IMR-90 (cell line): ENCODE measurements at regions not wholly inside any gene's neighbourhood (a gene's known extent, or its start where the extent isn't known, plus 50 kb on each side); places are given as distances from the start of the nearest gene placed in this dataset.

Experiments used
- ATAC-seq: fragments of 200-7000 bp; cut with Tn5 transposase; 2 replicates; pipeline ENCODE4 v1.9.1; 2020; ENCODE audit warnings: low read depth, mild to moderate bottlenecking, moderate library complexity
- BruUV-seq: library from RNA; stranded (reverse); fragments of 400-500 nt; replicated peaks from 2 replicates; lab custom pipeline; 2021; lab: Mats Ljungman, UMichigan
- CTCF ChIA-PET: fragments of 300-600 bp; formaldehyde crosslinking; extraction: SDS; loops from one replicate; lab custom pipeline; 2021; ENCODE audit warnings: antibody characterized with exemption; lab: Yijun Ruan, JAX
- POLR2A ChIA-PET: fragments of 300-600 bp; sonication (Branson Sonifier 250); formaldehyde crosslinking; loops from one replicate; lab custom pipeline; 2022; ENCODE audit warnings: antibody characterized with exemption; ENCODE audit not compliant: unreplicated experiment; lab: Charles Lee
- DNase-seq: peaks from one replicate; pipeline ENCODE4 v3.0.0; 2013
- H2AFZ ChIP-seq: replicated peaks from 2 replicates; pipeline ENCODE3; 2013; ENCODE audit warnings: low read length, mild to moderate bottlenecking; ENCODE audit not compliant: poor library complexity
- H2AK5ac ChIP-seq: 2 replicates; pipeline ENCODE4 v1.6.1; 2013; ENCODE audit warnings: low read depth, low read length, inconsistent platforms
- H2AK9ac ChIP-seq: replicated peaks from 2 replicates; pipeline ENCODE3; 2013; ENCODE audit warnings: mild to moderate bottlenecking, low read depth, low read length, moderate library complexity; ENCODE audit not compliant: poor library complexity
- H2BK120ac ChIP-seq: 2 replicates; pipeline ENCODE4 v1.6.1; 2013; ENCODE audit warnings: low read depth, low read length, inconsistent platforms
- H2BK15ac ChIP-seq: 3 replicates; pipeline ENCODE4 v1.6.1; 2013; ENCODE audit warnings: low read depth, low read length, inconsistent platforms
- H2BK20ac ChIP-seq: 2 replicates; pipeline ENCODE4 v1.6.1; 2013; ENCODE audit warnings: low read depth, mild to moderate bottlenecking, inconsistent platforms, low read length, moderate library complexity
- H2BK5ac ChIP-seq: 2 replicates; pipeline ENCODE4 v1.6.1; 2013; ENCODE audit warnings: mild to moderate bottlenecking, low read depth, low read length, inconsistent platforms; ENCODE audit not compliant: poor library complexity, severe bottlenecking
- H3K14ac ChIP-seq: replicated peaks from 2 replicates; pipeline ENCODE4 v1.6.1; 2013; ENCODE audit warnings: low read depth, low read length, inconsistent platforms
- H3K18ac ChIP-seq: 2 replicates; pipeline ENCODE4 v1.6.1; 2013; ENCODE audit warnings: low read depth, low read length, control low read depth
- H3K23ac ChIP-seq: 2 replicates; pipeline ENCODE4 v1.6.1; 2013; ENCODE audit warnings: low read depth, low read length, inconsistent platforms
- H3K27ac ChIP-seq: 2 replicates; pipeline ENCODE4 v1.5.1; 2013; ENCODE audit warnings: mild to moderate bottlenecking, control low read depth, low read length; ENCODE audit not compliant: insufficient read depth
- H3K27me3 ChIP-seq: 2 replicates; pipeline ENCODE4 v1.6.1; 2013; ENCODE audit warnings: low read length; ENCODE audit not compliant: control insufficient read depth, insufficient read depth
- H3K36me3 ChIP-seq: 2 replicates; pipeline ENCODE4 v1.6.1; 2013; ENCODE audit warnings: low read length, mixed read lengths; ENCODE audit not compliant: control insufficient read depth, insufficient read depth
- H3K4ac ChIP-seq: 2 replicates; pipeline ENCODE4 v1.6.1; 2013; ENCODE audit warnings: low read depth, low read length, inconsistent platforms
- H3K4me1 ChIP-seq: 2 replicates; pipeline ENCODE4 v1.6.1; 2013; ENCODE audit warnings: low read length, mixed read lengths; ENCODE audit not compliant: control insufficient read depth, insufficient read depth
- H3K4me2 ChIP-seq: 2 replicates; pipeline ENCODE4 v1.6.1; 2013; ENCODE audit warnings: low read depth, mild to moderate bottlenecking, control low read depth, low read length, moderate library complexity
- H3K4me3 ChIP-seq: 2 replicates; pipeline ENCODE4 v1.5.1; 2013; ENCODE audit warnings: low read depth, mild to moderate bottlenecking, control low read depth, low read length, moderate library complexity; ENCODE audit not compliant: insufficient read depth
- H3K56ac ChIP-seq: 2 replicates; pipeline ENCODE4 v1.6.1; 2013; ENCODE audit warnings: low read length, inconsistent platforms; ENCODE audit not compliant: insufficient read depth; ENCODE audit errors: extremely low read depth
- H3K79me1 ChIP-seq, 2 experiments: 2 replicates each; pipeline ENCODE4 v1.6.1; 2013; ENCODE audit warnings: low read length in 2 of 2, inconsistent platforms in 1 of 2, low read depth in 1 of 2
- H3K9ac ChIP-seq: 2 replicates; pipeline ENCODE4 v1.6.1; 2013; ENCODE audit warnings: low read depth, low read length, control low read depth
- H3K9me1 ChIP-seq: 2 replicates; pipeline ENCODE4 v1.6.1; 2013; ENCODE audit warnings: low read length, inconsistent platforms; ENCODE audit not compliant: insufficient read depth
- H3K9me3 ChIP-seq: 2 replicates; pipeline ENCODE4 v1.6.1; 2013; ENCODE audit warnings: low read length; ENCODE audit not compliant: control insufficient read depth, insufficient read depth
- H4K20me1 ChIP-seq: 2 replicates; pipeline ENCODE4 v1.6.1; 2013; ENCODE audit warnings: low read length, inconsistent platforms; ENCODE audit not compliant: insufficient read depth
- H4K5ac ChIP-seq: 2 replicates; pipeline ENCODE4 v1.6.1; 2013; ENCODE audit warnings: mild to moderate bottlenecking, low read depth, low read length, control low read depth
- H4K8ac ChIP-seq, 2 experiments: 2 replicates each; pipeline ENCODE4 v1.6.1; 2013; ENCODE audit warnings: low read depth in 2 of 2, low read length in 2 of 2, control low read depth in 1 of 2, inconsistent platforms in 1 of 2
- H4K91ac ChIP-seq: 2 replicates; pipeline ENCODE4 v1.6.1; 2013; ENCODE audit warnings: low read depth, low read length, inconsistent platforms; ENCODE audit not compliant: insufficient read depth
- BHLHE40 ChIP-seq: fragments of 150-350 bp; IDR thresholded peaks from 2 replicates; pipeline ENCODE4 v1.6.1; 2016; ENCODE audit warnings: mild to moderate bottlenecking, low read depth, low read length
- CHD1 ChIP-seq: IDR thresholded peaks from 2 replicates; pipeline ENCODE4 v1.6.1; 2012; ENCODE audit warnings: low read depth, low read length, improper control_type of control experiment
- MAZ ChIP-seq: IDR thresholded peaks from 2 replicates; pipeline ENCODE4 v1.6.1; 2012; ENCODE audit warnings: low read depth, mild to moderate bottlenecking, low read length, improper control_type of control experiment, moderate library complexity, borderline replicate concordance
- POLR2A ChIP-seq: IDR thresholded peaks from 2 replicates; pipeline ENCODE4 v1.6.1; 2012; ENCODE audit warnings: mild to moderate bottlenecking, low read depth, low read length
- RAD21 ChIP-seq: IDR thresholded peaks from 2 replicates; pipeline ENCODE4 v1.6.1; 2012; ENCODE audit warnings: low read length, improper control_type of control experiment
- SMC3 ChIP-seq: fragments of 150-350 bp; IDR thresholded peaks from 2 replicates; pipeline ENCODE4 v1.6.1; 2016; ENCODE audit warnings: low read depth, mild to moderate bottlenecking, antibody characterized with exemption, low read length, moderate library complexity
- WGBS, 2 experiments: methylation state at CpG; one replicate each; pipeline versions ENCODE4 v1.1.5 to v1.1.7; 2013; ENCODE audit warnings: missing lambda C conversion rate in 2 of 2; ENCODE audit not compliant: insufficient read length in 1 of 2; ENCODE audit errors: extremely low coverage in 2 of 2; 5-methylcytosine and 5-hydroxymethylcytosine counted together
- dilution Hi-C: fragments of 300-500 bp; cut with HindIII; formaldehyde crosslinking; loops from one replicate; pipeline ENCODE4 v1.14.3; 2018; ENCODE audit warnings: low sequenced_read_pairs; ENCODE audit not compliant: unreplicated experiment
- in situ Hi-C: fragments of 300-500 bp; cut with MboI; formaldehyde crosslinking; loops from 3 replicates; pipeline ENCODE4 v1.14.3; 2019; ENCODE audit warnings: low sequenced_read_pairs, inconsistent platforms, mixed read lengths
- intact Hi-C: fragments of 100-400 bp; cut with micrococcal nuclease; formaldehyde crosslinking; loops from 2 replicates; pipeline ENCODE4 v1.10.0; 2022
- TF ChIP-seq, protein P1 (sequence below): conservative IDR thresholded peaks from 2 replicates; pipeline ENCODE4 v1.5.1; 2012; ENCODE audit warnings: mild to moderate bottlenecking, low read depth, low read length, improper control_type of control experiment

- ChIA-PET CTCF (no interaction called here), POLR2A (no interaction called here)
- intact Hi-C loops (no loop called here), dilution Hi-C loops (no loop called here), in situ Hi-C loops (no loop called here)
- no peak overlapping the region for H3K18ac ChIP-seq
- DNase-seq, result no peak
- H3K4me3 ChIP-seq, result no peak overlapping the region
- H3K36me3 ChIP-seq, result no peaks in the 10 kb centered on the region
- no peak overlapping the region for H2BK15ac ChIP-seq
- no peak overlapping the region for H4K8ac ChIP-seq
- no peaks in the 10 kb centered on the region for H3K9me1 ChIP-seq
- no CpG with 5 or more reads among the region's 2 CpGs for WGBS, 2 experiments
- no peaks in the 10 kb centered on the region for H3K9me3 ChIP-seq
- no peak overlapping the region for H2AK5ac ChIP-seq
- no peak overlapping the region for H2BK20ac ChIP-seq
- H3K27ac ChIP-seq, result no peak overlapping the region
- no peak overlapping the region for H4K91ac ChIP-seq
- H3K9ac ChIP-seq, result no peak overlapping the region
- H2BK5ac ChIP-seq, result no peak overlapping the region
- no peak overlapping the region for H3K23ac ChIP-seq
- H3K27me3 ChIP-seq, result no peaks in the 10 kb centered on the region
- H4K5ac ChIP-seq, result no peak overlapping the region
- H3K4me2 ChIP-seq, result no peak overlapping the region
- no peak overlapping the region for H2AFZ ChIP-seq
- no peaks in the 10 kb centered on the region for H3K79me1 ChIP-seq
- H3K14ac ChIP-seq, result no peak overlapping the region
- no peaks in the 10 kb centered on the region for H3K4me1 ChIP-seq
- no peak overlapping the region for H3K4ac ChIP-seq
- H2AK9ac ChIP-seq, result no peak overlapping the region
- no peaks in the 10 kb centered on the region for H4K20me1 ChIP-seq
- no peak overlapping the region for H3K56ac ChIP-seq
- no peak for ATAC-seq
- BruUV-seq, result no TSS peak
- no peak for TF ChIP-seq CHD1
- TF ChIP-seq, protein P1, sequence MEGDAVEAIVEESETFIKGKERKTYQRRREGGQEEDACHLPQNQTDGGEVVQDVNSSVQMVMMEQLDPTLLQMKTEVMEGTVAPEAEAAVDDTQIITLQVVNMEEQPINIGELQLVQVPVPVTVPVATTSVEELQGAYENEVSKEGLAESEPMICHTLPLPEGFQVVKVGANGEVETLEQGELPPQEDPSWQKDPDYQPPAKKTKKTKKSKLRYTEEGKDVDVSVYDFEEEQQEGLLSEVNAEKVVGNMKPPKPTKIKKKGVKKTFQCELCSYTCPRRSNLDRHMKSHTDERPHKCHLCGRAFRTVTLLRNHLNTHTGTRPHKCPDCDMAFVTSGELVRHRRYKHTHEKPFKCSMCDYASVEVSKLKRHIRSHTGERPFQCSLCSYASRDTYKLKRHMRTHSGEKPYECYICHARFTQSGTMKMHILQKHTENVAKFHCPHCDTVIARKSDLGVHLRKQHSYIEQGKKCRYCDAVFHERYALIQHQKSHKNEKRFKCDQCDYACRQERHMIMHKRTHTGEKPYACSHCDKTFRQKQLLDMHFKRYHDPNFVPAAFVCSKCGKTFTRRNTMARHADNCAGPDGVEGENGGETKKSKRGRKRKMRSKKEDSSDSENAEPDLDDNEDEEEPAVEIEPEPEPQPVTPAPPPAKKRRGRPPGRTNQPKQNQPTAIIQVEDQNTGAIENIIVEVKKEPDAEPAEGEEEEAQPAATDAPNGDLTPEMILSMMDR, result no peak
- TF ChIP-seq BHLHE40, result no peak
- TF ChIP-seq SMC3, result no peak
- no peak for TF ChIP-seq MAZ
- no peak for TF ChIP-seq RAD21
- no peak for TF ChIP-seq POLR2A
- no peak overlapping the region for H2BK120ac ChIP-seq
Observed at GRCh38 chr2:228648541-228648940, 467.1 kb upstream of the SPHKAP start.
